A172 (cell line): ENCODE measurements at regions not wholly inside any gene's neighbourhood (a gene's known extent, or its start where the extent isn't known, plus 50 kb on each side); places are given as distances from the start of the nearest gene placed in this dataset.
"Not testable (repeated sequence)": the region's sequence is repeated elsewhere in the genome, so short reads cannot be mapped to it uniquely, and the experiment has no call there.

ENCODE experiments used
- DNase-seq: peaks from one replicate; pipeline ENCODE4 v3.0.0-alpha.2; 2015; ENCODE audit warnings: low spot score

DNA sequence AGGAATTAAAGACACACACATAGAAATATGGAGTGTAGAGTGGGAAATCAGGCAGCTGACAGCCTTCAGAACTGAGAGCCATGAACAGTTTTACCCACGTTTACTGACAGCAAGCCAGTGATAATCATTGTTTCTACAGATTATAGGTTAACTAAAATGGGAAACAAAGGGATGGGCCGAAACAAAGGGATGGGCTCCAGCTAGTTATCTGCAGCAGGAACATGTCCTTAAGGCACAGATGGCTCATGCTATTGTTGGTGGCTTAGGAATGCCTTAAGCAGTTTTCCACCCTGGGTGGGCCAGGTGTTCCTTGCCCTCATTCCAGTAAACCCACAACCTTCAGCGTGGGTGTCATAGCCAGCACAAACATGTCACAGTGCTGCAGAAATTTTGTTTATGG, 355.7 kb upstream of the INTU start:
- not testable (repeated sequence) for DNase-seq

DNA sequence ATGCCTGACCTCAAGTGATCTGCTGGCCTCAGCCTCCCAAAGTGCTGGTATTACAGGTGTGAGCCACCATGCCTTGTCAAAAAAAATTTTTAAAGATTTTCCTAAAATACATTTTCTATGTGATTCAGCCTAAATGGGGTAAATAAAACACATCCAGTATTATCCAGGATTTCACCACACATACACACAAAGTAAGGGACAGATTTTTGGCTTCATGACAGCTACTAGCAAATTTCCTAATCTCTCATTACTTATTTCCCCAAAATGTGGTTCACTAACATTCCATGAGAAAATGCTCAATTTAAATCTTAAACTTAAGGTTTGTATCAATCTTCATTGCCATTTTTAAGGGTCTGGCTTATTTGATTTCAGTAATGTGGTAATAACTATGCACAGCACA, 348.5 kb upstream of the INTU start:
- DNase-seq = no peak

DNA sequence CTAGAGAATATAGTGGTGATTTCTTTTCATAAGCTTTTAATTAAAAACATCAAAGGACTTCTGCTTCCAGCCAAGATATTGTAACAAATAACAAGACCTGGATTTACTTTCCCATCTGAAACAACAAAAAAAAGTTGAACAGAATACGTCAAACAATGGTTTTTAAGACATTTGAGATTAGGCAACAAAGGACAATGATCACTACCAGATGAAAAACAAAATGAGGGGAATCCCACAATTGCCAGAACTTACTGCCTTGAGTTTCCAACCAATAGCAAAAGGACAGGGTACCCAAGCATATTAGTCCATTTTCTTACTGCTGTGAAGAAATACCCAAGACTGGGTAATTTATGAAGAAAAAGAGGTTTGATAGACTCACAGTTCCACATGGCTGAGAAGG, 341.4 kb upstream of the INTU start:
- no peak for DNase-seq

DNA sequence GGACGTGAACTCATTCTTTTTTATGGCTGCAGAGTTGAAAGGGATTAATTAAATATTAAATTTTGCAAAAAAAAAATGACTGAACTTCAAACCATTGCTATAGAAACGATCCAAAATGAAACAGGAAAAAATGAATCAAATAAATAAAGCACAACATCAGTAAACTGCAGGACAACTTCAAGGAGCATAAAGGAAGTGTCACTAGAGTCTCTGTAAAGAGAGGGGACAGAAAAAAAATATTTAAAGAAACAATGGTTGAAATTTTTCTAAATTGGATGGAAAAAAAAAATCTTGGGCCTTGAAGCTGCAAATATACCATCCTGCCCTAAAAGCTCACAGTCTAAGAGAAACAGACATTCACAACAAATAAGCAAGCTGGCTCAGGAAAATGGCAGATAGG, 339.3 kb upstream of the INTU start:
- no peak for DNase-seq

DNA sequence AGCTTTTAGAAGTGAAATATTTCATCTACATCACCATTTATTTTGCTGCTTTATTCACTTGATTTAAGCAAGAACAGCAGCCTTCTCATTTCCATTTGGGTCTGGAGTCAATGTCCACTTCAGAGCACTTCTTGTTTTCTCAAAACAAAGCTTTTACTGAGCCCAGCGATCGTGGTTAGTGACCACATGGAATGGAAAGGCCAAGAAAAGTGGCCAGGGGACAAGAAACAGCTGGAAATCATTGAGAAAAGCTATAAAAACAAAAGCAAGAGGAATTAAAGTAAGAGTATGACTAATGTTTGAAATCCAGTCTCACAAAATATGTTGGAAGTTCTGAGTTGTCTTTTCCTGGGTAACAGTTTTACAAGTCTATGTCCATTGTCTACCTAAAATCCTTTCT, 328.4 kb upstream of the INTU start:
- no peak for DNase-seq

DNA sequence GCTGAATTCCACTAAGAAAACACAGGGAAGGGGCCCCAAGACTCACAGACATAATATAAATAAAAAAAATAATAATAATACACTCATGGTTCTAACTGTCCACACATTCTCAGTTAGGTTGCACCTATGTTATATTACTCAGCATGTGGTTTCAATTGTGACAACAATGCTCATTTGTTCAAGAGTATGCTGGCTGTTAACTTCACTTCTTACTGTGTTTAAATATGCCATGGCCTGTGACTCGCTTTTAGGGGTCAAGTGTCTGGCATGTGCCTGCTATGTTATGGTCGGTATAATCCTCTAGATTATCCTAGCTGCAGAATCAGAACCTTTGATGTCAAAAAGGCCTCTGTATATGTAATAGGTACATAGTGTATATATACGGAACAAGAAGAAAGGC, 324.8 kb upstream of the INTU start:
- no peak for DNase-seq

DNA sequence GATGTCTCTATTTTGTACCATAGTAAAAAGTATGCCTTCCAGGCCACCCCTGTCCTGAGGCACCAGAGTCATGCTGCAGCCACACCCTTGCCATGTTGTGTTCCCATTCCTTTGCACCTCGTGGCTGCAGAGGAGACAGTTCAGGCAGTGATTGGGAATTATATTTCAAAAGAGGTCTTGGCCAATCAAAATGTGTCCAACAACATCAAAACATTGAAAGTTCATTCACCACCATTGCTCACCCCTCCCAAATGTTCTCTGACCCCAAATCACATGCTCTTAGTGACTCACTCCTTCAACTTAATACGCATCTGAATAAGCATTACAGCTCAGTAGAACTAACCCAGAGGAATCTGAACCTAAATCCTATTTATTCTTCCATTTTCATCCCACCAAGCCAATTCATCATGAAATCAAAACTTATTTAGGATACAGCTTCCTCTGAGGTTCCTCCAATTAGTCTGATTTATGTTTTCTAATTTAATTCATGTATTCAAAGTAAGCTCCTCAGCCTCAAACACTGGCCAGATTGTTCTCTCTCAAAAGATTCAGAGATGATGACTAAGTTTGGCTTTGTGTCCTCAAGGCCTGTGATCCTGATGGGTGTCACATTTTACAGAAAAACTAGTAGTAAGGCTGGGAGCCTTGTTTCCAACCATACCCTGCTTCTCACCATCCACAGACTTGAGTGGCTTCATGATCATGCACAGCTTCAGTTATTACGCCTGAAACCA, 323.2 kb upstream of the INTU start:
- DNase-seq = peak; percentile 23

DNA sequence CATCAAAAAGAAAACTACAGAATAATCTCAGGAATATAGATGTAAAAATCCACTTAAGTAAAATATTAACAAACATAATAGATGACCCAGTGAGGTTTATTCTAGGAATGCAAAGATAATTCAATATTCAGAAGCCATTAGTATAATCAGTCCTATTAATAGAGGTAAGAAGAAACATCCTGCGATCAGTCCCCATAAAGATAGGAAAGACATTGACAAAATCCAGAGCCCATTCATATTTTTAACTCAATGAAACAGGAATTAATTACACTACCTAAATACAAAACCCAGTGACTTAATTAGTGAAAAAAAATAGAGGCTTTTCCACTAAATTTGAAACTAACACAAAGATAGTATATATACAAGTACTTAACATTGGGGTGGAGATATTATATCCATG, 321.4 kb upstream of the INTU start:
- no peak for DNase-seq

DNA sequence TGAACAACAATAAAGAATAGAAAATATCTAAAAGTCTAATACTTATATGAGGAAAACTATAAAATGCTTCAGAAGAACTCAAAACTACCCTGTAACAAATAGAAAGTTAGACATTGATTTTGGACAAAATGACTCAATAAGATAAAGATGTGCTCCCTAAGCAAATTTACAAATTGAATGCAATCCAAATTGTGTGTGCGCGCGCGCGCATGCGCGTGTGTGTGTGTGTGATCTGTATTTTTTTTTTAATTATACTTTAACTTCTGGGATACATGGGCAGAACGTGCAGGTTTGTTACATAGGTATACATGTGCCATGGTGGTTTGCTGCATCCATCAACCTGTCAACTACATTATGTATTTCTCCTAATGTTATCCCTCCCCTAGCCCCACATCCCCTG, 320.8 kb upstream of the INTU start:
- no peak for DNase-seq

DNA sequence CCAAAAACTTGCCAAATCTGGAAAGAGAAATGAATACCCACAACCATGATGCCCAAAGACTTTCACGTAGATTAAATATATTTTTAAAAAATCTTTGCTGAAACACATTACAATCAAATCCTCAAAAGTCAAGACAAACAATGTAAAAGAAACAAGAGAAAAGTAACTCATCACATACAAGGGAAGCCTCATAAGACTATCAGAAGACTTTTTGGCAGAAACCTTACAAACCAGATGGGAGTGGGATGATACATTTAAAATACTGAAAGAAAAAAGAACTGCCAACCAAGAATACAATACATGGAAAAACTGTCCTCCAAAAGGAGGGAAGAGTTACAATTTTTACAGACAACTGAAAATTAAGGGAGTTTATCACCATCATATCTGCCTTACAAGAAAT, 319.0 kb upstream of the INTU start:
- no peak for DNase-seq

DNA sequence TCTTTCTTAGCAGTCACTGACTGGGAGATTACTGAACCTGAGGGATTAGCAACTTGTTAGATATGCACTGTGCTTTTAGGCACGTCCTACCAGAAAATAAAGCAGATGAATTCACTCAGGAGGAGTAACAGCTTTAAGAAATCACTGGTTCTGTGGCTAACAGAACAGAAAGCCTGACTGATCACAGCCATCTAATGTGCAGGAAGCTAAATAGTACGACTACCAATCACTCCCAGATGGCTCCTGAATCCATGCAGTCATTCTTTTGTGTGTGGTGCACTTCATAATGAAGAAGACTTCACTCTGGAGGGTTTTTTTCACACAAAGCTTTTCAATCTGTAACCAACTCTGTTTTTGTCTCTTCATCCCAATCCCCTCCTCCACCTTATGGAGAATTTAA, 305.3 kb upstream of the INTU start:
- DNase-seq = no peak

DNA sequence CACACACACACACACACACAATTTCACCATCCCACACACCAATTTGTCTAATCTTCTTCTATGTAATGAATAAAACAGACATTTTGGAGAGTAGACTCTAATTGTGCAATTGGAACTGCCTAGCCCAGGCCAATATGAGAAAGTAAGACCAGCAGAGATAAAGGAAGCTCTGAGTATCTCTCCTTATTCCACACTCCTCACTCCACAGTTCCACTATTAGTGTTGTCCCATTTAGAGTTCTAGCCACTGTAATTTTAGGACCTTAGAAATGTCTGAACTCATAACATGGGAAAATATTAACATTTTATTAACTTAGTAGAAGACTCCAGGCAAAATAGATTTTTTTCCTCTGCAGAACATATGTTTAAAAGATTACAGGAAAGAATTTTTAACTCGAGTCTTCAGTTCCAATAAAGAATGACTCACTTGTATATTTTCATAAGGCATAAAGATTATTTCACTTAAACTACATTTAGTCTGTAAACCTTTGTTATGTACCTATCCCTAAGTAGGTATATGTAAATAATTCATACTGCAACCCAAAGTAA, 297.6 kb upstream of the INTU start:
- no peak for DNase-seq

DNA sequence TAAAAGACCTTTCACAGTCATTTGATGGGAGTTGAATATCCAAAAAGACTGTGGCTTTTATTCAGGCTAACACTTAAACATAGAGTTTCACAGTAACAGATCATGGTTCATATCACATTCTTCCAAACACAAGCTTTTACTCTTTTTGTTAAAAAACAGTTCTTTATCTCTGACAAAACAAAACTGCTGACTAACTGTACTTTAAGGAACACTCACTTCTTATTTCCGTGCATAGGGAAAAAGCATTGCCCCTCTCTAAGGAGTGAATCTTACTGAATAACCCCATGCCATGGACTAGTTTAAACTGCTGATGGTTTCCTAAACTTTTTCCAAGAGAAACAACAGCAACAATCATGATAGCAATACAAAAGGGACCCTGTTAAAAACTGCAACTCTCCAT, 297.0 kb upstream of the INTU start:
- no peak for DNase-seq

DNA sequence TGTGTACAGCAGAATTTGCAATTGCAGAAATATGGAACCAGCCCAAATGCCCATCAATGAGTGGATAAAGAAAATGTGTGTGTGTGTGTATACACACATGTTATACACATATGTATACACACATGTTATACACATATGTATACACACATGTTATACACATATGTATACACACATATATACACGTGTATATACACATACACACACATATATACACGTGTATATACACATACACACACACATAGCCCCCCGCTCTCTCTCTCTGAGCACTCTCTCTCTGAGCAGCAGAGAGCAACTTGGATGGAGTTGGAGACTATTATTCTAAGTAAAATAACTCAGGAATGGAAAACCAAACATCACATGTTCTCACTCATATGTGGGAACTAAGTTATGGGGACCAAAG, 289.6 kb upstream of the INTU start:
- not testable (repeated sequence) for DNase-seq

DNA sequence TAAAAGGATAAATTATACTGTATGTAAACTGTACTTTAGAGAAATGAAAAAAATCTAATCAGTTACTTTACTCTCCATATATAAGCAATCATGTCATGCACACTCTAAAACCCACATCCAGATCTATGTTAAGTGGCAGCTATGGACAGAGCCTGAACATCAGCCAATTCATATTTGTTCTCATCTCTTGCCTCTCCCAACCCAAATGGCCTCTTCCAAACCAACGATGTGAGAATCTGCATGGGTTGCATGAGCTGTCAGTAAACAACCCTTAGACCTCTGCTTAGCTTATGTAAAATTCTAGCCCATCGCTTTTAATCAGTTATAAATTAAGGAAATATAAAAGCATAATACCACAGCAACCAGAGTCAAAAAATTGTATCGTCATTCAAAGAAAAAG, 288.7 kb upstream of the INTU start:
- no peak for DNase-seq

DNA sequence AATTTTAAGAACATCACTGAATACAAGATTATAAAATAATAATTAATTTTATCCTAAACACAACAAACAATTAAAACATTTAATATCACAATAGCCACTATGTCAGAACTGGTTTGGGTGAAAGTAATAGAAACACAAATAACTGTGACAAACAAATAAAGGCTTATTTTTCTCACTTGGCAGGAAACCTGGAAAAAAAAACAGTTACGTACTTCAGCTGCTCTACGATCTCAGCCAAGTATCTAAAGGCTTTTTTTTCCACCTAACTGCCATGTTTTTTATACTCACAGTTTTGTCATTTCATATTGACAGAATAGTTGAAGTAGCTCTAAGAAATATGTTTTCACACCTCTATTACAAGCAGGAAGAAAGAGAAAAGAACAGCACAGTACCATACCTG, 284.8 kb upstream of the INTU start:
- no peak for DNase-seq

DNA sequence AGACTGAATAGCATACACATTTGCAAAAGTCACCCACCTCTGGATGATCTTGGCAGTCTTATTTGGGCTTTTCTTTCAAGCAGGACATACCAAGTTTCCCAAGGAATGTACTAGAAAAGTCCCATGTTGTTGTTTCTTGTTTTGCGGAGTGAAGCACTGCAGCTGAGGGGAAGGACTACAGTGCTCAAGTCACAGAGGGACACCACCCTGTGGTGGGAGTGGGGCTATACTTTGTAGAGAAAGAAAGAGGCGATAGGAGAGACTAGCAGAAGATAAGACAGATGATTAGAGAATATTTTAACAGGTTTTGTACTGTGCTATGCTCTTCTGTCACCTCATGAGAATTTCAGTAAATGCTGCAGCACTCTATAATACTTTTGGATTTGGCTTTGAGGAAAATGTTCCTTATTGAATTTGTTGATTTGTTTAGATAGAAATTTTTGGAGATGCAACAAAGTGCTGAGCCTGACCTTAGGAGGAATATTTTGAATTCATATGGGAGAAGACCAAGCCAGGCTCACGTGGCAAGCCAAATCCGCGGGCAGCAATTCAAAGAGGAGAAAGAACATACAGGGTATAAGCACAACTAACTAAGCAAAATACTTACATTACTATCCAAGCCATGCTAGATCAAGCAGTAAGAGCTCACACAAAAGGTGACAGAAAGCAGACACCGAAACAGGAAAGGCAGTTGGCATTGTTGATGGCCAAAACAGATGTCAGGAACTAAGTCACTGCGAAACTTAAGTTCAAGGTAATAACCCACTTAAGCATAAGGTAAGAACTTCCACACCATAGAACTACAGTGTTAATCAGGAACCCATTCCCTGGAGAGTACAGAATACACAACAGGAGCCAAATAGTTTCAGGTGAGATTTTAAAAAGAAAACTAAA, 280.3 kb upstream of the INTU start:
- no peak for DNase-seq

DNA sequence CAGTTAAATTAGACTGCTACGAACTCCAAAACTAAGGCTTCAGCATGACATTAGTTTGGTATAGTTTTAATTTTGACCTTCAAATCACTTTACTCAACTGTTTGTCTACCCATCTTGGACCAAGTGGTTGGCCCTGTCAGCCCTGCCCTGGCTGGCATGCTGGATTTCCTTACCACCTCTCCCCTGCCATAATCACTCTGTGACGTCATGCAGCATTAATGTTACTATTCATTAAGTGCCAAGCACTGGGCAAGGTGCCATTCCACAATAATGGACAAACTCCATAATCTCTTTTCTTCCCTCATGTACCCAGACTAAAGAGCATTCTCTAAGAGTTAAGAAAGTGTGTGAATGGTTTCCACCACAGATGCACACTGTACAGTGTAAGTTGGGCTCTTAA, 277.0 kb upstream of the INTU start:
- no peak for DNase-seq

DNA sequence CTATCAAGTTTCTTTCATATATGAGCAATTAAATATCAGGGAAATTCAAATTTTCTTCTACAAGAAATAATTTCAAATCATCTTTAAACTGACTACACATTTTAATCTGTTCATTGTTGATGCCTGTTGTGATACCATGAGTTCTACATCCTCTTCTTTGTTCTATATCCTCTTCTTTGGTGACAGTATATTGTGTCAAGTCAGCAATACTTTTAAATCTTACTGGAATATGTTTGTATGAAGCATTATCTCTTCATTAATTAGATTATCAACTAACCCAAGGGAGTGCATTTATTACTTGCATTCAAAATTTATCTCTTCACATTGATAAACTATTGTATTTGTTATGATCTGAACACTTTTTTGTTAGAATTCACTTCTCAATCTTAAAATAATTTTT, 275.0 kb upstream of the INTU start:
- no peak for DNase-seq

DNA sequence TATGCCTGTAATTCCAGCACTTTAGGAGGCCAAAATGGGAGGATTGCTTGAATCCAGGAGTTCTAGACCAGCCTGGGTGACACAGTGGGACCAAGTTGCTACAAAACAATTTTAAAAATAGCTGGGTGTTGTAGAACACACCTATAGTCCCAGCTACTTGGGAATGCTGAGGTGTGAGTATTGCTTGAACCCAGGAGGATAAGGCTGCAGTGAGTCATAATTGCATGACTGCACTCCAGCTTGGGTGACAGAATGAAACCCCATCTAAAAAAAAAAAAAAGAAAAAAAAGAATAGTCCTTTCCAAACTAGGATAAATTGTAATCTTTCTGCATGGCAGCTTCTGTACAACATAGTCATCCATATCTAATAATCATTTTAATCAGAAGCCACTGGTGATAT, 270.1 kb upstream of the INTU start:
- DNase-seq = no peak

DNA sequence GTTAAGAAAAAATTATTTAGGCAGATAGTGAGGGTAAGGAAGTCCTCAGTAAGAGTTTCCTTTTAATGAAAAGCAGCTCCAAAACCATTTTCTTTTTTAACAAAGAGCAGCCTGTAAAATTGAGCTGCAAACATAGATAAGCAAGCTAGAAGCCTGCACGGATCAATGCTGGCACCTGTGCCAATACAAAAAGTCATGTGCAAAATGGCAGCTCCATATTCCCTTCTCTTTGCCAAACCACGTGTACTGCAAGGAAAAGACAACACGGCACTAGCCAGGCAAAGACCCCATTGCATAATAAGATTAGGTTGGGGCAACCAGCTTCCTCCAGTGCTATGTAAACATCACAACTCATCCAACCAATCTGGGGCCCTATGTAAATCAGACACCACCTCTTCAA, 268.4 kb upstream of the INTU start:
- no peak for DNase-seq

DNA sequence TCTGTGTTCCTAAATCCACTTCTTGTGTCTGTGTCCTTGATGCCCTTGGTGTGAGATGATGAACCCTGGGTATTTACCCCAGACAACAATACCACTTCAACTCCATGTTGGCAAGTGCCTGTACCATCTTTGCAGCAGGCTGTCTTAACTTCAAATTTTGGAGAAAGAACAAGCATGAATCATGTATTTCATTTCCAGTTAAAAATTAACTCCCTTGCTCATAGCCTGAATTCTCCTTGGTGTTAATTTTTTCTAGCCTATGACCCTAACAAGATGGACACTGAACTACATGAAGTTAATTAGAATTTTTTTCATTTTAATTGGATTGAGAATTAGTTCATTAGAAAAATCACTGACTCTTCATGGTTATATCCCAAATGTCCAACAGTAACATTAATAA, 267.8 kb upstream of the INTU start:
- no peak for DNase-seq

DNA sequence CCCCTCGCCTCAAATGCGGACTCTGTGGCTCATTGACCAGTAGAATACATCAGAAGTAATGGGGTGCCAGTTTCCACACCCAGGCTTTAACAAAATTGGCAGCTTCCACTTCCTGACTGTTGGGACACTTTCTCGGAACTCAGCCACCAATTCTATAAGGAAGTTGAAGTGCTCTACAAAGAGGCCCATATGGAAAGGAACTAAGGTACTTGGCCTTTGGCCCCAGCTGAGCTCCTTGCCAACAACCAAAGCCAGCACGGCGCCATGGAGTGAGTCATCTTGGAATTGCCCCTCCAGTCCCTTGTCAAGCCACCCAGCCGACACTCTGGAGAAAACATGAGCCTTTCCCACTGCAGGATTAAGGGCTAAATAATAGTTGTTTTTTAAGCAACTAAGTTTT, 262.2 kb upstream of the INTU start:
- DNase-seq = peak; percentile 53
